Stimulated activated CD8-positive, alpha-beta memory T cell treated with anti-CD3 and anti-CD28 coated beads, Interleukin-4, amount 100 ng/mL, for 4 hours (primary cell): ENCODE measurements at regions not wholly inside any gene's neighbourhood (a gene's known extent, or its start where the extent isn't known, plus 50 kb on each side); places are given as distances from the start of the nearest gene placed in this dataset.

Experiments used
- DNase-seq, 2 donors: peaks; one replicate each; pipeline ENCODE4 v3.0.0-alpha.2; 2020; ENCODE audit warnings: low read depth in 2 of 2, low spot score in 1 of 2

DNA sequence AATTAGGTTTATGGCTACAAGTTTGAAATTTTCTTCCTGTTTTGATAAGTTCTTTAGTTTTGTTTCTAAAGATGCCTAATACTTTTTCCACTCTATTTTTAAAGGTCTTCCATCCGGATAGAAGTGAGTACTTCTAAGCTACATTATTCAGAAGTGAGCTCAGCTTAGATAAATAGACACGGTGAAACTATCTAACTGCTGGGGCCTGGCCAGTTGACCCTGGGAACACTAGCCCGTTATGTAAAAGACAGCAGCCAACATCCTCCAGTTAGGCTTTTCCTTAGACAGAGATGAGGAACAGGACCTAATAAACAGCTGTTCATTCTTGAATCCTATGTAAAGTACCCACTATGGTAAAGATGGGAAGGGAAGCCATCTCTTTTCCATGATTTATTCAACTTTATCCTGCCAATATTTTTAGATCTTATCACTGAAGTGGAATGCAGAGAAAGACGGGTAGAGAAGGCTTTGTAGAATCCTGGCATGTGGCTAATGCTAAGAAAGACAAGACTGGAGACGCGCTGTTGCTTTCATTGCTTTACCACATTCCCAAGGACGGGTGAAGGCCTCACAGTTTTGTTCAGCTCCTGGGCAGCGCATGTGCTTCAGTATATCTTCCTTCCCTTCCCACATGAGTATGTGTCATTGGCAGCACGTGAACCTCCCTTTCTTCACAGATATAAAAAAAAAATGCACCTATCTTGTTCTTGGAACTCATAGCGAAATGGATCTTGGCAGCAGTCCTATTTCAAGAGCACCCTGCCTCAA, 340.0 kb upstream of the MEOX2 start:
- DNase-seq: no peak

GRCh38 chr7:16025696-16026095, 339.2 kb upstream of the MEOX2 start:
- no peak for DNase-seq

GRCh38 chr7:16023503-16023902, 337.0 kb upstream of the MEOX2 start:
- DNase-seq: no peak

GRCh38 chr7:16023046-16023445, 336.6 kb upstream of the MEOX2 start:
- DNase-seq: no peak

GRCh38 chr7:16021851-16022250, 335.4 kb upstream of the MEOX2 start:
- DNase-seq: no peak

DNA sequence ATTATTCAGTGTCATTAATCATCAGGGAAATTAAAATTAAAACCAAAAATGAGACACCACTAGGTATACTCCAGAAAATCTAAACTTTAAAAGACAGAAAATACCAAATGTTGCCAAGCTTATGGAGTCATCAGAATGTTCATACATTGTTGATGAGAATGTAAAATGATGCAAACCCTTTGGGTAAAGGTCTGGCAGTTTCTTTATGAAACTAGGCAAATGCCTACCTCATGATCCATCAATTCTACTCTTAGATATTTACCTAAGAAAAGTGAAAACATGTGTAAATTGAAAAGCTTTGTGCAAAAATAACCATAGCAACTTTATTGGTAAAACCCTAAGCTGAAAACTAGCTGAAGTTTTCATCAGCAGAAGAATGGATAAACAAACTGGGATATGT, 329.5 kb upstream of the MEOX2 start:
- no peak for DNase-seq

GRCh38 chr7:16014031-16014430, 327.5 kb upstream of the MEOX2 start:
- no peak for DNase-seq

DNA sequence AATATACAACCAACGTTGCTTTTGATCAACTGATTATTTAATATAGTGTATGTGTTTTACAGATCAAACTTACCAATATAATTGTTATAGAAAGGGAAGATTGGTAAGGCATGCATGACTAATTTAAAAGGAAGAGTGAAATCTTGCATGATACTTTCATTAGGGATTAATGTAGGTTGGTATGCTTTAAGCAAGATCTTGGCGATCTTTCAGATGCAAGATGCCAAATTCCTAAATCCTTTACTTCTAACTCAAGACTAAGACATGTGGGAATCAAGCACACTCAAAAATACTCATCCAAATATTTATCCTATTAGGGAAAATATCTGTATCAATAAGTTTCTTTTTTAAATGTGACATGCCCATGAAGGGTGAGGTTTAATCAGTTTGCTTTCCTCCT, 321.4 kb upstream of the MEOX2 start:
- DNase-seq: no peak

GRCh38 chr7:16004702-16005101, 318.2 kb upstream of the MEOX2 start:
- DNase-seq: no peak

DNA sequence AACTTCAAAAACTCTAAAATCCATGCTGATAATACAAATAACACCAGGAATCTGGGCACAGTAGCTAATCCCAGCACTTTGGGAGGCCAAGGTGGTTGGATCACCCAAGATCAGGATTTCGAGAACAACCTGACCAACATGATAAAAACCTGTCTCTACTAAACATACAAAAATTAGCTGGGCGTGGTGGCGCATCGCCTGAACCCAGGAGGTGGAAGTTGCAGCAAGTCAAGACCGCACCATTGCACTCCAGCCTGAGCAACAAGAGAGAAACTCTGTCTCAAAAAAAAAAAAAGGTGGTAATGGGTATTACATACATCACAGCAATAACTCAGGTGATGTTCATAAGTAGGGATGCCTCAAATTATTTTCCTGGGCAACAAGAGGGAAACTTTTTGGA, 315.0 kb upstream of the MEOX2 start:
- DNase-seq: no peak

GRCh38 chr7:15998617-15999016, 312.1 kb upstream of the MEOX2 start:
- no peak for DNase-seq

- DNase-seq: no peak
Measured at GRCh38 chr7:15995027-15995426, 308.5 kb upstream of the MEOX2 start.

DNA sequence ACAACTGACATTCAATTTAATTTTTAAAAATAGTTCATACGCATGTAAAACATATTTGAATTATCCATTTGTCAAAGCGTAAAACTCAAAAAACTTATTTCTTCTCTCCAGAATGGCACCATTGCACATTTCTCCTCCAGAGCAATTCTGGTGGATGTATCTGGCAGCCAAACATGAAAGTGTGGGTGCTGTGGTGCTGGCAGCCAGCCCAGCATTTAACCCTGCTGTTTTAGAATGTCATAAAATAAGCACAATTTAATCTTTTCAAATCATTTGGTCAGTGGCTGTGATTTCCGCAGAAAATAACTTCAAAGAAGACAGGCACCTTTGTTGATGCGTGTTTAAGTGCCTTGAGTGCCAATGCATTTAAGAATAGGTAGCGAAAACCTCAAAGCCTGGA, 302.7 kb upstream of the MEOX2 start:
- no peak for DNase-seq

DNA sequence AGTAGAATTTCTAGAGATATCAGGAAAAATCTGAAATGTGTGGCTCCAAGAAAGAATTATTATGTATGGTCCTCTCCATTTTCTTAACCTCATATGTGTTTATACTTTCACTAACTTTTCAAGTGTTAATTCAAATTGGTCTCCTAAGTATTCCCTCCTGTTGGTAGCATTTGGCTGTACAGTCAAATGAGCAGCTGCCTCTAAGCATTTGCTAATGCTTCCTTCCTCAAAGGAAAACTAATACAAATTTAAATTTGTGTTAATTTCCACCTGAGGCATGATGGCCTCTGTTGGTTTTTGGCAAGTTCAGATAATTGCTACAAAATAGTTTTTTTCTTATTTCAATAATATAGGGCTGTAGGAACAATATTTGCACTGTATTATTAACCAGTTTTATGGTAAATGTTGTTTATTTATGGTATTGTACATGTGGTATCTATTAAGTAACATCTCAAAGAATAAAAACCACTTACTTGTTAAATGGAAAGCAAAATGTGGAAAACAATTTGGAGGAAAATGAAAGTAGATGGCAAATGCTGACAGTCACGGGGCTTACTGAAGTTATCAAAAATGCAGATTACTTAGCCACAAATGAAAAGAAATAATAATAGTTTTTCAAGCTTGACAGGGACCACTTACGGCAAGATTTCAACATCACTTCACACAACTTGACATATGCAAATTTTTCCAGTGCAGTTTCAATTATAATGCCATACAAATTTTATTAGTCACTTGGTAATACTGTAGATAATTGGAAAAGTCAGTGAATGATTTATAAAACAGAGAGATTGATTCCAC, 299.3 kb upstream of the MEOX2 start:
- no peak for DNase-seq

- DNase-seq: no peak
Measured at GRCh38 chr7:15977663-15978062, 291.2 kb upstream of the MEOX2 start.

DNA sequence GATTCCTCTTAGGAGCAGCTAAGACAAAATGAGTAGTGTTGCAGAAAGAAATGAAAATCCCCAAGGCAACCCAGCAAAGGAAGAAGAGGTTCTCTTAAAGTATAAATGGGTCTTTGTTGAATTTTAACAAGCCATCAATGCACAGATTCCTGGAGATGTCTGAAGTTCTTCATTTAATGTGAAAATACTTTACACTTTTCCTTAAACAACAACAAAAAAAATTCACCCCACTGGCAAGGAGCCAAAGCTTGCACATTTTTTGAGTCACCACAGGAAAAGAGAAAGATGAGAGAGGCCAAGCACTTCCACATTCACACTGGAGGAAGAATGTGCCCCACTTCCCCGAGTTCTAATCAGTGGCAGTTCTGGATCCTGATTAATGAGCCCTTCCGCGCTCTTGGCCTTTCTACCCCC, 286.4 kb upstream of the MEOX2 start:
- no peak for DNase-seq

DNA sequence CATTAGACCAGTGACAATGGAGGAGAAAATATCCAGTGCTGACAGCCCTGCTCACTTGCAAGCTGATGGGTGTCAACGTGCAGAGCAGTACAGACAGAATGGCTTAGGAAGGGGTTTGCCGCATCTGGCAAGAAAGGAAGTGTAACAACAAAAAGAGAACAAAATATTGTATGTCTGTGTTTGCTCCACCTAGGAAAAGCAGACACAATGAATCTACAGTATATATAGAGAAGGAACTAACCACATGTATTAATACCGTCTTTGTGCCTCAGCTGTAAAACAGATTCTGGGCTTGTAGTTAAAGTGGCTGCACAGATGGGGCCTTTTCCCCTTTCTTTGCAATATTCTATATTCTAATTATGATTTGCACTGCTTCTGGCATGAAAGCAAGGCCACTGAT, 281.1 kb upstream of the MEOX2 start:
- no peak for DNase-seq

- DNase-seq: no peak
Measured at GRCh38 chr7:15967121-15967520, 280.6 kb upstream of the MEOX2 start.

DNA sequence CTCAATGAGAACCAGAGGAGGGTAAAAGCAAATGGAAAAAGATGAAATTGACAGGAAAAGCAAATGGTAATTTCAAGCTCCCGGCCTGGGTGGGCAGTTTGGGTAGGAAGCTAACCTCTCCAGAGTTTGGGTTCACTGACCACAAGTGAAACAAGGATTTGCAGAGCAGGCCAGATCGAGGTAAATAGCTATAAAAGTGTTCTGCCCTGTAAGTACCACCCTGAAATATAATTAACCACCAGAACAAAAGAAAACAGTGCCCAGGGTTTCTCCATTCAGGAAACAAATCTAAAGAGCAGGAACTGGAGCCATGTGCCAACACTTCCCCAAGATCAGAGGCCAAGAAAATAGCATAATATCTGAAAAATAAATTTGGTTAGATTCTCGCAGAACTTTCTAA, 276.7 kb upstream of the MEOX2 start:
- DNase-seq: no peak

DNA sequence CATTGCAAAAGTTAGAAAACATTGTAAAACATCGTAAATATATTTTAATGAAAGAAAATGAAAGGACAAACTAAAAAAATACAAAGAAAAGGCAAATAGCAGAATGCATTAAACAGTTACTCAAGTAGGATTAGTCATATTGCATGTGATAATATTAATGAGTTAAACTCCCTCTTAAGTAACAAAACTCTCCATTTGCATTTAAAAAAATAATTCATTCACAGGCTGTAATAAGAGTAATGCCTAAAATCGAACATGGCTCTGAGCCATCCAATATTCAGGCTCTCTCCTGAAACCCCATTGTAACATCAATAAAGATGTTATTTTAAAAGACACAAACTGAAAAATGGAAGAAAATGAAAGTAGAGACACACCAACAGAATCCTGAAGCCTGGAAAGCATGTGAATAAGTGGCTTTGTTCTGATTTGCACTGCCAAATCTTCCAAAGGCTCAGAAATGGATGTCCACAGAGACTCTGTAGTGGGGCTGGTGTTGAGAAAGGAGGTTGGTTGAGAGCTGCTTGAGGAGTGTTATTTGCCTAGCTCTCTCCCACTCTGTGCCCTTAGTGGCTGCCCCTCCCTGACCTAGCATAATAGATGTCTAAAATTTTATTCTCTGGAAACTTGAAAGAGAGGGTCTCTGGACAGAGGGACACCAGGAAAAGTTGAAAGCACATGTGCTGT, 268.3 kb upstream of the MEOX2 start:
- no peak for DNase-seq

- DNase-seq: no peak
Measured at GRCh38 chr7:15950299-15950698, 263.8 kb upstream of the MEOX2 start.

- DNase-seq: no peak
Measured at GRCh38 chr7:15947754-15948153, 261.3 kb upstream of the MEOX2 start.
